GM23248 (cell line): ENCODE measurements at regions not wholly inside any gene's neighbourhood (a gene's known extent, or its start where the extent isn't known, plus 50 kb on each side); places are given as distances from the start of the nearest gene placed in this dataset.

Experiments used
- EZH2 ChIP-seq: fragments of 200-600 bp; sonication (generic); IDR thresholded peaks from 2 replicates; pipeline ENCODE4 v1.6.1; 2018; ENCODE audit warnings: antibody characterized with exemption, mild to moderate bottlenecking; ENCODE audit not compliant: insufficient read depth, poor library complexity, severe bottlenecking
- EZH2phosphoT487 ChIP-seq: fragments of 200-600 bp; sonication (generic); IDR thresholded peaks from 2 replicates; pipeline ENCODE4 v1.6.1; 2018; ENCODE audit warnings: antibody characterized with exemption, moderate library complexity, mild to moderate bottlenecking, low read depth; ENCODE audit not compliant: insufficient read depth

DNA sequence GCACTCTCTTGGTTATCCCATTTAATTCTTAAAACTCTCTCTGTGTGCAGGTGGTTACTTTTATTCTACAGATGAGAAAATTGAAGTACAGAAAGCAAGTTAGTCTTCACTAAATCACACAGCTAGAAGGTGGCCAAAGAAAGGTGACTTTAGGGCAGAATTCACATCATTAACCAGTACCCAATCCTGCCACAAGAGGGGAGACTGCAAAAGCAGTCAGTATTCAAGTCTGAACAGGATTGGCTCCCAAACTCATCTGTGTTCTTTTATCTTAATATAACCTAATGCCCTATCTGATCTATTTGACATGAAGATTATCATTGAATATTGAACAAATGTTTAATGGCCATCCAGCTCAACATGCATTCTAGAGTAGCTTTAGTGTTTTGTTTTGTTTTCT is 225.3 kb upstream of the FAM83B start:
- TF ChIP-seq EZH2phosphoT487 (no peak), EZH2 (no peak)
